IMR-90 (cell line): ENCODE measurements at regions not wholly inside any gene's neighbourhood (a gene's known extent, or its start where the extent isn't known, plus 50 kb on each side); places are given as distances from the start of the nearest gene placed in this dataset.

Source experiments
- ATAC-seq: fragments of 200-7000 bp; cut with Tn5 transposase; 2 replicates; pipeline ENCODE4 v1.9.1; 2020; ENCODE audit warnings: low read depth, mild to moderate bottlenecking, moderate library complexity
- BruUV-seq: library from RNA; stranded (reverse); fragments of 400-500 nt; replicated peaks from 2 replicates; lab custom pipeline; 2021; lab: Mats Ljungman, UMichigan
- CTCF ChIA-PET: fragments of 300-600 bp; formaldehyde crosslinking; extraction: SDS; loops from one replicate; lab custom pipeline; 2021; ENCODE audit warnings: antibody characterized with exemption; lab: Yijun Ruan, JAX
- POLR2A ChIA-PET: fragments of 300-600 bp; sonication (Branson Sonifier 250); formaldehyde crosslinking; loops from one replicate; lab custom pipeline; 2022; ENCODE audit warnings: antibody characterized with exemption; ENCODE audit not compliant: unreplicated experiment; lab: Charles Lee
- DNase-seq: peaks from one replicate; pipeline ENCODE4 v3.0.0; 2013
- H2AFZ ChIP-seq: replicated peaks from 2 replicates; pipeline ENCODE3; 2013; ENCODE audit warnings: low read length, mild to moderate bottlenecking; ENCODE audit not compliant: poor library complexity
- H2AK5ac ChIP-seq: 2 replicates; pipeline ENCODE4 v1.6.1; 2013; ENCODE audit warnings: low read depth, low read length, inconsistent platforms
- H2AK9ac ChIP-seq: replicated peaks from 2 replicates; pipeline ENCODE3; 2013; ENCODE audit warnings: mild to moderate bottlenecking, low read depth, low read length, moderate library complexity; ENCODE audit not compliant: poor library complexity
- H2BK120ac ChIP-seq: 2 replicates; pipeline ENCODE4 v1.6.1; 2013; ENCODE audit warnings: low read depth, low read length, inconsistent platforms
- H2BK15ac ChIP-seq: 3 replicates; pipeline ENCODE4 v1.6.1; 2013; ENCODE audit warnings: low read depth, low read length, inconsistent platforms
- H2BK20ac ChIP-seq: 2 replicates; pipeline ENCODE4 v1.6.1; 2013; ENCODE audit warnings: low read depth, mild to moderate bottlenecking, inconsistent platforms, low read length, moderate library complexity
- H2BK5ac ChIP-seq: 2 replicates; pipeline ENCODE4 v1.6.1; 2013; ENCODE audit warnings: mild to moderate bottlenecking, low read depth, low read length, inconsistent platforms; ENCODE audit not compliant: poor library complexity, severe bottlenecking
- H3K14ac ChIP-seq: replicated peaks from 2 replicates; pipeline ENCODE4 v1.6.1; 2013; ENCODE audit warnings: low read depth, low read length, inconsistent platforms
- H3K18ac ChIP-seq: 2 replicates; pipeline ENCODE4 v1.6.1; 2013; ENCODE audit warnings: low read depth, low read length, control low read depth
- H3K23ac ChIP-seq: 2 replicates; pipeline ENCODE4 v1.6.1; 2013; ENCODE audit warnings: low read depth, low read length, inconsistent platforms
- H3K27ac ChIP-seq: 2 replicates; pipeline ENCODE4 v1.5.1; 2013; ENCODE audit warnings: mild to moderate bottlenecking, control low read depth, low read length; ENCODE audit not compliant: insufficient read depth
- H3K27me3 ChIP-seq: 2 replicates; pipeline ENCODE4 v1.6.1; 2013; ENCODE audit warnings: low read length; ENCODE audit not compliant: control insufficient read depth, insufficient read depth
- H3K36me3 ChIP-seq: 2 replicates; pipeline ENCODE4 v1.6.1; 2013; ENCODE audit warnings: low read length, mixed read lengths; ENCODE audit not compliant: control insufficient read depth, insufficient read depth
- H3K4ac ChIP-seq: 2 replicates; pipeline ENCODE4 v1.6.1; 2013; ENCODE audit warnings: low read depth, low read length, inconsistent platforms
- H3K4me1 ChIP-seq: 2 replicates; pipeline ENCODE4 v1.6.1; 2013; ENCODE audit warnings: low read length, mixed read lengths; ENCODE audit not compliant: control insufficient read depth, insufficient read depth
- H3K4me2 ChIP-seq: 2 replicates; pipeline ENCODE4 v1.6.1; 2013; ENCODE audit warnings: low read depth, mild to moderate bottlenecking, control low read depth, low read length, moderate library complexity
- H3K4me3 ChIP-seq: 2 replicates; pipeline ENCODE4 v1.5.1; 2013; ENCODE audit warnings: low read depth, mild to moderate bottlenecking, control low read depth, low read length, moderate library complexity; ENCODE audit not compliant: insufficient read depth
- H3K56ac ChIP-seq: 2 replicates; pipeline ENCODE4 v1.6.1; 2013; ENCODE audit warnings: low read length, inconsistent platforms; ENCODE audit not compliant: insufficient read depth; ENCODE audit errors: extremely low read depth
- H3K79me1 ChIP-seq, 2 experiments: 2 replicates each; pipeline ENCODE4 v1.6.1; 2013; ENCODE audit warnings: low read length in 2 of 2, inconsistent platforms in 1 of 2, low read depth in 1 of 2
- H3K9ac ChIP-seq: 2 replicates; pipeline ENCODE4 v1.6.1; 2013; ENCODE audit warnings: low read depth, low read length, control low read depth
- H3K9me1 ChIP-seq: 2 replicates; pipeline ENCODE4 v1.6.1; 2013; ENCODE audit warnings: low read length, inconsistent platforms; ENCODE audit not compliant: insufficient read depth
- H3K9me3 ChIP-seq: 2 replicates; pipeline ENCODE4 v1.6.1; 2013; ENCODE audit warnings: low read length; ENCODE audit not compliant: control insufficient read depth, insufficient read depth
- H4K20me1 ChIP-seq: 2 replicates; pipeline ENCODE4 v1.6.1; 2013; ENCODE audit warnings: low read length, inconsistent platforms; ENCODE audit not compliant: insufficient read depth
- H4K5ac ChIP-seq: 2 replicates; pipeline ENCODE4 v1.6.1; 2013; ENCODE audit warnings: mild to moderate bottlenecking, low read depth, low read length, control low read depth
- H4K8ac ChIP-seq, 2 experiments: 2 replicates each; pipeline ENCODE4 v1.6.1; 2013; ENCODE audit warnings: low read depth in 2 of 2, low read length in 2 of 2, control low read depth in 1 of 2, inconsistent platforms in 1 of 2
- H4K91ac ChIP-seq: 2 replicates; pipeline ENCODE4 v1.6.1; 2013; ENCODE audit warnings: low read depth, low read length, inconsistent platforms; ENCODE audit not compliant: insufficient read depth
- BHLHE40 ChIP-seq: fragments of 150-350 bp; IDR thresholded peaks from 2 replicates; pipeline ENCODE4 v1.6.1; 2016; ENCODE audit warnings: mild to moderate bottlenecking, low read depth, low read length
- CHD1 ChIP-seq: IDR thresholded peaks from 2 replicates; pipeline ENCODE4 v1.6.1; 2012; ENCODE audit warnings: low read depth, low read length, improper control_type of control experiment
- CTCF ChIP-seq: conservative IDR thresholded peaks from 2 replicates; pipeline ENCODE4 v1.5.1; 2012; ENCODE audit warnings: mild to moderate bottlenecking, low read depth, low read length, improper control_type of control experiment
- ELK1 ChIP-seq: fragments of 150-350 bp; IDR thresholded peaks from 2 replicates; pipeline ENCODE4 v1.6.1; 2016; ENCODE audit warnings: low read depth, mild to moderate bottlenecking, low read length, moderate library complexity, borderline replicate concordance
- FOS ChIP-seq: fragments of 150-350 bp; IDR thresholded peaks from 2 replicates; pipeline ENCODE4 v1.6.1; 2016; ENCODE audit warnings: low read depth, low read length
- MAFK ChIP-seq: IDR thresholded peaks from 2 replicates; pipeline ENCODE4 v1.6.1; 2012; ENCODE audit warnings: low read depth, low read length, improper control_type of control experiment
- MAZ ChIP-seq: IDR thresholded peaks from 2 replicates; pipeline ENCODE4 v1.6.1; 2012; ENCODE audit warnings: low read depth, mild to moderate bottlenecking, low read length, improper control_type of control experiment, moderate library complexity, borderline replicate concordance
- MXI1 ChIP-seq: IDR thresholded peaks from 2 replicates; pipeline ENCODE4 v1.6.1; 2012; ENCODE audit warnings: low read depth, mild to moderate bottlenecking, low read length, moderate library complexity, borderline replicate concordance
- NFE2L2 ChIP-seq: fragments of 150-350 bp; IDR thresholded peaks from 2 replicates; pipeline ENCODE4 v1.6.1; 2016; ENCODE audit warnings: low read depth, mild to moderate bottlenecking, low read length
- POLR2A ChIP-seq: IDR thresholded peaks from 2 replicates; pipeline ENCODE4 v1.6.1; 2012; ENCODE audit warnings: mild to moderate bottlenecking, low read depth, low read length
- RAD21 ChIP-seq: IDR thresholded peaks from 2 replicates; pipeline ENCODE4 v1.6.1; 2012; ENCODE audit warnings: low read length, improper control_type of control experiment
- RCOR1 ChIP-seq: IDR thresholded peaks from 2 replicates; pipeline ENCODE4 v1.6.1; 2012; ENCODE audit warnings: mild to moderate bottlenecking, low read length, improper control_type of control experiment; ENCODE audit not compliant: insufficient replicate concordance
- RFX5 ChIP-seq: IDR thresholded peaks from 2 replicates; pipeline ENCODE4 v1.8.0; 2012; ENCODE audit warnings: low read depth, mild to moderate bottlenecking, low read length, moderate library complexity
- SMC3 ChIP-seq: fragments of 150-350 bp; IDR thresholded peaks from 2 replicates; pipeline ENCODE4 v1.6.1; 2016; ENCODE audit warnings: low read depth, mild to moderate bottlenecking, antibody characterized with exemption, low read length, moderate library complexity
- WGBS, 2 experiments: methylation state at CpG; one replicate each; pipeline versions ENCODE4 v1.1.5 to v1.1.7; 2013; ENCODE audit warnings: missing lambda C conversion rate in 2 of 2; ENCODE audit not compliant: insufficient read length in 1 of 2; ENCODE audit errors: extremely low coverage in 2 of 2; 5-methylcytosine and 5-hydroxymethylcytosine counted together
- dilution Hi-C: fragments of 300-500 bp; cut with HindIII; formaldehyde crosslinking; loops from one replicate; pipeline ENCODE4 v1.14.3; 2018; ENCODE audit warnings: low sequenced_read_pairs; ENCODE audit not compliant: unreplicated experiment
- in situ Hi-C: fragments of 300-500 bp; cut with MboI; formaldehyde crosslinking; loops from 3 replicates; pipeline ENCODE4 v1.14.3; 2019; ENCODE audit warnings: low sequenced_read_pairs, inconsistent platforms, mixed read lengths
- intact Hi-C: fragments of 100-400 bp; cut with micrococcal nuclease; formaldehyde crosslinking; loops from 2 replicates; pipeline ENCODE4 v1.10.0; 2022
- TF ChIP-seq, protein P1 (sequence below): fragments of 150-350 bp; IDR thresholded peaks from 2 replicates; pipeline ENCODE4 v1.6.1; 2017; ENCODE audit warnings: mild to moderate bottlenecking, antibody characterized with exemption, low read length, low read depth

DNA sequence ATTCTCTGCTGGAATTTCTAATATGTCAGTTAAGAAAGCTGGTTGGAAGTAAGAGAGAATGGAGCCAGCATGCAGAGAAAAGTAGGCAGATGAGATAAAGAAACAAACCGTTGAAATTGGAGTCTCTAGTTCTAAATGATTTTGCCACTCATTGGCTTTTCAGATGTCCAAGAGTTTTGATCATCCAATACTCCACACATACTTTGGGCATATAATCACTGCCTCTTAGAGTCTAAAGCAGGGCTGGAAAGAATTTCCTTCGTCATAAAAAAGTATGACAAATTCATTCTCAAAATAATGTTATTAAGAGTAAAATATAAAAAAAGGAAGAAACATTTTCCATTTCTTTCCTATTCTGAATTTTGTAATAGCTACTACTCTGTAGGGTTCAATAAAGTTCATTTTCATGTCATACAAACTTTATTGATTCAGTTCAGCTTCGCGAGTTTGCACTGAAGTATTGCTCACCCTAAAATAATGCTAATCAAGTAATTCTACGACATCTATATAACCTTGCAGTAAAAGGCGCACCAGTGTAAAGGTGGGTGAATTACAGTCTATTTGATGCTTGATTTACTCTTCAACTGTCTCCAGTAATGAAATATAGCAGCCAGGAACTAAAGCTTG lies 1556.6 kb downstream of the NCAM2 start:
- in situ Hi-C loops: no loop called here
- DNase-seq: no peak
- Histone ChIP-seq H3K4ac (no peak overlapping the region), H3K14ac (no peak overlapping the region), H3K27ac (no peak overlapping the region), H3K4me2 (no peak overlapping the region), H2BK5ac (no peak overlapping the region), H4K91ac (no peak overlapping the region), H3K9me1 (no peaks in the 10 kb centered on the region), H3K9ac (no peak overlapping the region), H3K27me3 (no peaks in the 10 kb centered on the region), H3K4me3 (no peak overlapping the region), H2AK5ac (no peak overlapping the region), H2AK9ac (no peak overlapping the region), H3K18ac (no peak overlapping the region), H4K8ac (no peak overlapping the region), H3K4me1 (no peaks in the 10 kb centered on the region), H4K20me1 (no peaks in the 10 kb centered on the region), H3K23ac (no peak overlapping the region), H3K36me3 (no peaks in the 10 kb centered on the region), H2BK20ac (no peak overlapping the region), H2BK15ac (no peak overlapping the region), H3K56ac (no peak overlapping the region), H3K79me1 (no peaks in the 10 kb centered on the region), H2BK120ac (no peak overlapping the region), H2AFZ (no peak overlapping the region), H3K9me3 (no peaks in the 10 kb centered on the region), H4K5ac (no peak overlapping the region)
- no peak for TF ChIP-seq ELK1
- TF ChIP-seq RAD21: no peak
- TF ChIP-seq NFE2L2: no peak
- TF ChIP-seq POLR2A: no peak
- TF ChIP-seq SMC3: no peak
- TF ChIP-seq MXI1: no peak
- no peak for TF ChIP-seq BHLHE40
- no peak for TF ChIP-seq FOS
- TF ChIP-seq MAFK: no peak
- TF ChIP-seq RFX5: no peak
- no peak for TF ChIP-seq CHD1
- TF ChIP-seq MAZ: no peak
- no peak for TF ChIP-seq CTCF
- no peak for TF ChIP-seq RCOR1
- TF ChIP-seq, protein P1, sequence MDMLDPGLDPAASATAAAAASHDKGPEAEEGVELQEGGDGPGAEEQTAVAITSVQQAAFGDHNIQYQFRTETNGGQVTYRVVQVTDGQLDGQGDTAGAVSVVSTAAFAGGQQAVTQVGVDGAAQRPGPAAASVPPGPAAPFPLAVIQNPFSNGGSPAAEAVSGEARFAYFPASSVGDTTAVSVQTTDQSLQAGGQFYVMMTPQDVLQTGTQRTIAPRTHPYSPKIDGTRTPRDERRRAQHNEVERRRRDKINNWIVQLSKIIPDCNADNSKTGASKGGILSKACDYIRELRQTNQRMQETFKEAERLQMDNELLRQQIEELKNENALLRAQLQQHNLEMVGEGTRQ: no peak
- POLR2A ChIA-PET: no interaction called here
- no TSS peak for BruUV-seq
- no peak for ATAC-seq
- dilution Hi-C loops: no loop called here
- no CpG with 5 or more reads among the region's 6 CpGs for WGBS, 2 experiments
- CTCF ChIA-PET: interaction anchor here (0.7 kb wide), 1 partner anchor 68 kb away, joined by 3 read pairs; no protein-coding TSS in a partner anchor
- intact Hi-C loops: no loop called here
